ENCODE measurements at regions not wholly inside any gene's neighbourhood (a gene's known extent, or its start where the extent isn't known, plus 50 kb on each side); places are given as distances from the start of the nearest gene placed in this dataset.
"Not testable (repeated sequence)": the region's sequence is repeated elsewhere in the genome, so short reads cannot be mapped to it uniquely, and the experiment has no call there.

DNA sequence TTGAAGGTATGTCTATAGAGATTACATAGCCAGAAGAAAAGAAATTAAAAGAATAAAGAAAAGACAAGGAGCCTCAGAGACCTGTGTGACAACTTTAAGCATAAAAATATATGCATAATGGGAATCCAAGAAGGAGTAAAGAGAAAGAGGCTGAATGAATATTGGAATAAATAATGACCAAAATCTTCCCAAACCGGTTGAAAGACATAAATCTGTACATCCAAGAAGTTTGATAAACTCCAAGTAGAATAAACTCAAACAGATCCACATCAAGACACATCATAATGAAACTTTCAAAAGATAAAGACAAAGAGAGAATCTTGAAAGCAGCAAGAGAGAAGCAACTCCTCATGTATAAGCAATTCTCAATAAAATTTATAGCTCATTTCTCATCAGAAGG is 132.4 kb upstream of the ZNF516 start:
- no peak for DNase-seq

DNA sequence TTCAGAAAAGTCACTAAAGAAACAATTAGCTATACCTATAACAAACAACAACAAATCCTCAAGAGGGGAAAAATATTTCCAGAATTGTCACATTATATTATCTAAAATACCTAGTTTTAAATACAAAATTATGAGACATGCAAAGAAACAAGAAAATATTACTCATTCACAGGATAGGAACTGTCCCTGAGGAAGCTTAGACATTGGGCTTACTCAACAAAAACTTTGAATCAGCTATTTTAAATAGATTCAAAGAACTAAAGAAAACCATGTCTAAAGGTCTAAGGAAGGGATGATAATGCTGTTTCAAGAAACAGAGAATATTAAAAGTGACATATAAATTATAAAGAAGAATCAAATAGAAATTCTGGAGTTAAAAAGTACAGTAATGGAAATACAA is 131.9 kb upstream of the ZNF516 start:
- no peak for DNase-seq

DNA sequence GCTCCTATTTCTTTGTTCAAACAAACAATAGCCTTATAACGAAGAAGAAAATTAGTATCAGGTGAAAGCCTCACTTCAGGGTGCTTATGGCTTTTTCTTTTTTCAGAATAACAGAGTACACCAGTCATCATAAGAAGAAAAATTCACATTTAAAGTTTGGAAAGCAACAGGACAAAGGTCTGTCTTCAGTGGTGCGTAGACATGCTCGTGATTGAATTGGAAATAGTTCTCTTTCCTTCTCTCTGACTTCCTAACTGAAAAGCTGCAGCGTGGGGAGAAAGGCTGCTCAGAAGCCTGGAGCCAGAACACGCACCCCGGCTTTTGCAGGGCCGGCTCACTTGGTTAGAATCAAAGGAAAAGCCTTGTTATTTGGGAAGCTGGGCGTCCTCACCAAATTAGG is 127.6 kb upstream of the ZNF516 start:
- no peak for DNase-seq

DNA sequence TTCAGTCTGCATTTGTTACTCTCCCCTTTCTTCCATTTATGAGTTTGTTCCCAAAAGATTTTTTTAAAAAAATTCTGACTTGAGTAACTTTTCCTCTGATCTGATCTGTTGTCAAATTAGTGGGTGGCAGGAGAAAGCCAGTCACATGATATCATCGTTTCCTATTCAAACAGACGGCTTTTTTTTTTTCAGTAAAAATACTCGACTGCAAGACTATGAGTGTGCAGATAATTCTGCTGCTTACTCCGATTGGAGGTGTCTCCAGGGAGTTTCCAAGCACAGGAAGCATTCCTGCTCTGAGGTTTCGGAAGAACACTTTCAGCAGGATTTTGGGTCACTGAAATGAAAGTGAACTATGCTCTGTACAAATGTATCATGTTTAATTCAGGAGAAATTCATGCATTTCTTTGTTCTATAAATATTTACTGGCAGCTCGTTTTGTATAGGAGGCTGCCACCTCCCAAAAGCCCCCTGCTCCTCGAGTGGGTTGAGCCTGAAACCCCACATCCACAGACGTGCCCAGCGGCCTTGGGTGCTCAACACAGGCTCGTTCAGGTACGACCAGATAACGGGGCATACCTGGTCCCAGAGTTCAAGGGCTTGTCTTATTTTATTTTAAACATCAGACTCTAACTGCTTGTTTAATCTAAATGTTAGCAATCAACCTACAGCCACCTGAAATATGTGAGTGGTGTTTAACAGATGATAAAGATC is 126.9 kb upstream of the ZNF516 start:
- no peak for DNase-seq

DNA sequence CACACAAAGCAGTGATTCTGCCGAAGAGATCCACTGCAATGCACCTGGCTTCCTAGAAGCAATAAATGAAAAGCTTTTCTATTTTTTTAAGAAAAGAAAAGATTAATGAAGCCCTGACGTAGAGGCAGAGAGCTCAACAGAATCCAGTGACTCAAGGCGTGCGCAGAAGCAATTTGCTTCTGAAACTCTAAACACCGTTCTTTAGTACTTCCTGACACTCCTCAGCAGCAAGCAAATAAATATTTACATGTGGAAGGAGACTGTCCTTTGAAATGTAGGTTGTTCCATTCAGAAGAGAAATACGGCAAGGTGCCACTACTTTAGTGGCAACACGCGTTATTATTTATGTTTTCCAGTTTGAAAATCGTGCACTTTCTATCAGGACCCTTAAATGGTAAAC is 126.2 kb upstream of the ZNF516 start:
- no peak for DNase-seq

DNA sequence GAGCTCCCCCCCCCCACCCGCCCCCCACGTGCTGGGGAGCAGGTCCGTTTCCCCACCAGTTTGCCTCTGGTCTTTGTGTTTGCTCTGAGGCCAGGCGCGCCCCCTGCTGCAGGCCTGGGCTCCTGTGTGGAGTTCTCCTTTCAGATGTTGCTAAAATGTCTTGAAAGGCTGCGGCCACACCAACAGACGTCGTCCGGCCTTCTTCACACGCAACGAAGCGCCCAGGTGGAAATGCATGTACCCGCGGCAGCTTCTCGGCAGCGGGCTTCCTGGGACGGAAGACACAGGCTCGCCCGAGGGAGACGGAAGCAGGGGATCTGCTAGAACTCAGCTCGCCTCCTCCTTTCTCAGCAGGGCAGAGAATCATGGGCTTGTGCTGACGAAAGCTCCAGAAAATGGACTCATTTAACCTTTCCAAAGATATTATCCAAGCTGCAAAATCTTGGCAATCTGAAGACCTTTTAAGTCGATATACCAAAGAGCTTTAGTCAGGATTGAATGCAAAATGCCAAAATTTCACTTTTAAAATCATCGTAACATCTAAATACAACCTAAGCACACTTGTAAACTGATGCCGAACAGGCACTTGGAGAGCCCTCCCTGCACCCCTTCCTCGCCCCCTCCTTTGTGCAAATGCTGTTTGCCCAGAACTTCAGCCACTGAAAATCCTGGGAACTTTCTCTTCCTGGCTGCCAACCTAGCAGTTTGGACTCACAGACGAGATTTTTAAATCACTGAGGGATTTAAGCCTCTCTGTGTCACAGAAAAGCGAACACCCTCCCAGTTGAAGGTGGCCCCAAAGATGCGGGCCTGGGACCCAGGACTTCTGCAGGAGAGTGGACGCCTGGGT is 125.5 kb upstream of the ZNF516 start:
- peak in 1 of 2 donors; percentile 44 for DNase-seq

DNA sequence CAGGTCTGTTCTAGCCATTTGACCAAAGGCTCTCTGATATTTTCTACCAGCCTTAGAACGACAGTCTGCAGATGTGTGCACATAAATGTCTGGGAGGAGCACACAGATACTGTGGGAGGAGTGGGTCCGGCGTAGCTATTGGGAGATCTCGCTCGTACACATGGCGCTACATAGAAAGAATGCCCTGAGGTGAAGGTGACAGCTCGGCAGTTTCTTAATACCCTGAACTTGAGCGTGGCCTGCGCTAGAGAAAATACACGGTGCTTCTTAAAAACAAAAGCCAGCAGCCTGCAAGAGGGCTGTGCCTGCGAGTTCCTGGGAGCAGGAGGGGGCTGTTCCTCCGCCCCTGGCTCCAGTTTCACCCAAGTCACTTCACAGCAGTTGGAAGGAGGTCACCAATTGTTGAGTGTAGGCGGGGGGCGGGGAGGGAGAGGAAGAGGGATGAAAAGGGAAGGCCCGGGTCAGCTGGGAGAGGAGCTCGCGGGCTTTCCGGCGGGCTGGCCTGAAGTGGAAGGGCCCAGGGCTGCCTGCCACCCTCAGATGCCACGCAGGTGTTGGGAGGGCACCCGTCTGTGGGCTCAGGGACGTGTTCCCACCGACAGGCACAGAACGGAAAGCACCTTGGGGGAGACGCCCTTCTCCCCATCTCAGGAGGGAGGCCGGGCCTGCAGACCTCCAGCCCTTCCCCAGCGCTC is 124.7 kb upstream of the ZNF516 start:
- DNase-seq = peak in 1 of 2 donors; percentile 6

DNA sequence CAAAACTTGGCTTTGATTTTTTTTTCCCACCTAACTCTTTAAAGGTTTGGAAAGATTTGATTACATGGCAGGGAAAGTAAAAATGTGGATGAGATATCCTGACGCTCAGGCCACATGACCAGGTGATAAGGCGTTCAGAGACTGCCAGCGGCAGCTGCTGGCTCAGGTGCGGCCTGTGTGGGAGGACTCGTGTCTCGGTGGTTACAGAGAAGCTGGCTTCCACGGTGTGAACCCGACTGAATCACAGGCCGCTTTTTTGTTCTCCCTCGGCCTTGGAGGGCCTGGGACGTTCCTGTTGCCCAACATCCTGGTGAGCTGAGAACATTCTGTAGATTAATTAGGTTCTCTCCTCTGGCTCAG is 124.2 kb upstream of the ZNF516 start:
- DNase-seq = peak in 1 of 2 donors; percentile 3

DNA sequence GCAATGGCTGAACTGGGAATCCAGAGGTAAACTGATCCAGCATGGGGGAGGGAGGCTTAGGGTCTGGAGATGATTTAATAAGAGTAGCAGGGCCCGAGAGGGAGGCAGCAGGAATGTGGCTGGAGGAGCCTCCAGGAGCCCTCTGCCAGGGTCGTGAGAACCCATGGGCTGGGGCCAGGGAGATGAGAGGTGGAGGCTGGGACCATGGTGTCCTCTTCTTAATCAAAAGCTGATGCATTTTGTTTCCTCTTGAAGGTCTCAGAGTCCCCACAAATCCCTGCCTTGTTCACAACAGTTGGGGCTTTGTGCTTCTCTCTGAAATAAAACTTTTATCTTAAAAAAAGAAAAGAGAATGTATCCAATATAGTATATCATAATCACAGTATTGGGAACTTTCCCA is 123.7 kb upstream of the ZNF516 start:
- no peak for DNase-seq

DNA sequence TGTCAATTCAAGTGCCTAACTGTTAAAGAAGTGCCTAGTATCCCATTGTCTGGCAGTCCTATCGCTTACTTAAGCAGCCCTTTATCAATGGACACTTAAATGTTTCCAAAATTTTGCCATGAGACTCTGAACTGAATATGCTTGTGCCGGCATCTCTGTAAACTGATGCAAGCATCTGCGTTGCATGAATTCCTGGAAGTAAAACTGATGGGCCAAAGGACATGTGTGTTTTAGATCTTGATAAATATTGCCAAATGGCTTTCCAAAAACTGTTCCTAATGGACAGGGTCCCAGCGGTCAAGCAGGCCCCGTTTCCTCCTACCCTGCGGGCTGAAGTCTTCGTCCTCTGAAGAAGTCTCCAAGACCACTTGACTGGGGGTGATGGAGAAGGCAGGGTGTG is 121.3 kb upstream of the ZNF516 start:
- no peak for DNase-seq

DNA sequence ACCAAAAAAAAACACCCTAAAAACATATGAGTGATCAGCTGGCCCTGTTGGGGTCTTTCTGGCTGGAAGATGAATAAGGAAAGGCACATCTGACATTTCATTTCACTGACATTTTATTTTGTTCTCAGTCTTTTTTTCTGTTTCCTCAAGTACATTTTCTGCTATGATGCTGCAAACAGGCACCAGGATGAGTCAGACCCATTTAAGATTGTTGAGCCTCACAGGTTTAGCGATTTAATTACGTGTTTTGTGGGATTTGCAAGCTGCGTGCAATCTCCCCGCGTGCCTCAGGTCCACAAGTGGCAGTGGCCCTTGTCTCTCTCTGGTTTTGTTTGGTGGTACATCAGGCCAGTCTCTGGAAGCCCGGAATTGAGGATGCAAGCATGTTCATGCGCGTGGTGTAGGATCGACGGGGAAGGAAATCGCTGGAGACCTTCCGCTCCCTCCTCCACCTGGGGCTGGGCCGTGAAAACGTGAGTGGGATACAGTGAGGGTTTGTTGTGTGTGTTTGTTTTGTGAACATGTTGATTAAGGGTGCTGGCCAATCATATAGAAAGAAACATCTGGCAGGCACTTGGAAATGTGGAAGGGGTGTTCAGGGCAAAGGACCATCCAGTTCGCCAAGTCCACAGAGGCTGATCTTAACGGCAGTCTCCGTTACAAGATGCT is 120.2 kb upstream of the ZNF516 start:
- no peak for DNase-seq

DNA sequence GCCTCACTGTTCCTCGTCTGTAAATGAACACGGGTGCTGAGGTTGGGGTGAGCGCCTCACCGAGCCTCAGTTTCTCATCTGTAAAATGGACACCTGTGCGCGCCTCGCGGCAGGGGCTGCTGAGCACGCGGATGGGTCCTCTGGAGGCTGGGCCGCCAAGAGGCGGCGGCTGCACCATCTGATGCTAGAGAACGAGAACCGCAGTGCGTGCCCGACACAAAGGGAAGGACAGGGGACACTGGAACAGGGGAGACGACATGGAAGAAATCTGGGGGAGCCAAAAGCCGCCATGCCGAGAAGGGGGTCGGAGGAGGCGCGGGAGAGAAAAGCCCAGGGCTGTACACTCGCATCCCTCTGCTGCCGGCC is 118.7 kb upstream of the ZNF516 start:
- no peak for DNase-seq

DNA sequence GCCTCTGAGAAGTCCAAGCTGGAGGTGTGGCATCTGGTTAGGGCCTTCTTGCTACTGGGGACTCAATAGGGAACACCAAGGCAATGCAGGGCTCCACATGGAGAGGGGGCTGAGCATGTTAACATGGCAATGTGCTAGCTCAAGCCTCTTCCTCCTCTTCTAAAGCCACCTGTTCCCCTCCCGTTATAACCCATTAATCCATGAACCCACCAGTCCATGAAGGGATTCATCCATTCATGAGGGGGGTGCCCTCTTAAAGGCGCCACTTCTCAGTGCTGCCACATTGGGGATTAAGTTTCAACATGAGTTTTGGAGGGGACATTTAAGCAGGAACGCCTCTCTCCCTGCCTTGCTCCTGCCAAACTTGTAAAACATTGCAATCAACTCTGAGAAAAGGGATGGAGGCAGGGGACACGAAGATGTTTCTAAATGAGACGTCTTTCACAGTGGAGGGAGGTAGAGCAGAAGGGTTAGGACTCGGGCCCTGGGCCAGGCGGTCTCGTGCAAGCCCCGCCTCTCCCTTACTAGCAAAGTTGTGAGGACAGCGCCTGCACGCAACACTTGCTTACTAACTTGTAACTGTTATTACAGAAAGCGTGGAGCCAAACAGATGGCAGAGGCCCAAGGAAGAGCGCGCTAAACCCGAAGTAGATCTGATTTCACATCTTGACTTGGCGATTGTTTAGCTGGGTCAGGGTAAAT is 118.2 kb upstream of the ZNF516 start:
- DNase-seq = no peak

DNA sequence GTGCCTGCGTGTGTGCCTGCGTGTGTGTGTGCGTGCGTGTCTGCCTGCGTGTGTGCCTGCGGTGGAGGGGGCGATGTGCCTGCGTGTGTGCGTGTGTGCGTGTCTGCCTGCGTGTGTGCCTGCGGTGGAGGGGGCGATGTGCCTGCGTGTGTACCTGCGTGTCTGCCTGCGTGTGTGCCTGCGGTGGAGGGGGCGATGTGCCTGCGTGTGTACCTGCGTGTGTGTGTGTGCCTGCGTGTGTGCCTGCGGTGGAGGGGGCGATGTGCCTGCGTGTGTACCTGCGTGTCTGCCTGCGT is 116.7 kb upstream of the ZNF516 start:
- DNase-seq = not testable (repeated sequence)

DNA sequence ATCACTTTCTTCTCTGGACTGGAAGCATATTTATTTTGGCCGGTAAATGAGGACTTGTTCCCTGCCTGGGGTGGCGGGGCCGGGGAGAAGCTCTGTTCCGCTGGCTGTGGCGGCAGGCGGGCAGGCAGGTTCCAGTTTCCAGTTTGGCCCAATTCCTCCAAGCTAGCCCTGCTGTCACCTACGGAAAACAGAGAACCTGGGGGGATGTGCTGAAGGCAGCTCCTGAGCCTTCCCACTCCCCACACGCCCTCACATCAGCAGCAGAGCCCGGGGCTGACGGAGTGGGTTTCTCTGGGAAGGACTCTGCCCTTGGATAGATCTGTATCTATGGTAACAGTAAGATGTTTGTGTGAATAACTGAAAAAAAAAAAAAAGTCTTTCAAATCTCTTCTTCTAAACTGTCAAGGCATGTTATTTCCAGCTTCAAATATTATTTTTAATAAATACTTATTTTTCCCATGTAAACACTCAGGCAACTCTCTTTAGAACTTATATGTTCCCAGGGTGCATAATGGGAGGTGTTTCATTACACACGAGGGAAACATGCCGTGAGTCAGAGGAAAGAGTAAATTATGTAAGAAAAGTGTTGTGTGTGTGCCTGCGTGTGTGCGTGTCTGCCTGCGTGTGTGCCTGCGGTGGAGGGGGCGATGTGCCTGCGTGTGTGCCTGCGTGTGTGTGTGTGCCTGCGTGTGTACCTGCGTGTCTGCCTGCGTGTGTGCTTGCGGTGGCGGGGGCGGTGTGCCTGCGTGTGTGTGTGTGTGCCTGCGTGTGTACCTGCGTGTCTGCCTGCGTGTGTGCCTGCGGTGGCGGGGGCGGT is 116.1 kb upstream of the ZNF516 start:
- no peak for DNase-seq

DNA sequence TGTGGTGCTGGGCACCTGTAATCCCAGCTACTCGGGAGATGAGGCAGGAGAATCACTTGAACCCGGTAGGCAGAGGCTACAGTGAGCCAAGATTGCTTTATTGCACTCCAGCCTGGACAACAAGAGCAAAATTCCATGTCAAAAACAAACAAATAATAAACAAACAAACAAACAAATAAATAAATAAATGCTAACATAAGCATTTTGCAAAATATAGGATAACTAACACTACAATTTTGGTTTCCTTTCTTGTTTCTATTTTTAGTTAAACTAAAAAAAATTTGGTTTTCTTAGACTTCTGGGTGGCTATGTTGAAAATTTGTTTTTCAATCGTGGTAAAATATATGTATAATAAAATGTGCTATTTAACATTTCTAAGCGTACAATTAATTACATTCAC is 115.0 kb upstream of the ZNF516 start:
- DNase-seq = no peak

DNA sequence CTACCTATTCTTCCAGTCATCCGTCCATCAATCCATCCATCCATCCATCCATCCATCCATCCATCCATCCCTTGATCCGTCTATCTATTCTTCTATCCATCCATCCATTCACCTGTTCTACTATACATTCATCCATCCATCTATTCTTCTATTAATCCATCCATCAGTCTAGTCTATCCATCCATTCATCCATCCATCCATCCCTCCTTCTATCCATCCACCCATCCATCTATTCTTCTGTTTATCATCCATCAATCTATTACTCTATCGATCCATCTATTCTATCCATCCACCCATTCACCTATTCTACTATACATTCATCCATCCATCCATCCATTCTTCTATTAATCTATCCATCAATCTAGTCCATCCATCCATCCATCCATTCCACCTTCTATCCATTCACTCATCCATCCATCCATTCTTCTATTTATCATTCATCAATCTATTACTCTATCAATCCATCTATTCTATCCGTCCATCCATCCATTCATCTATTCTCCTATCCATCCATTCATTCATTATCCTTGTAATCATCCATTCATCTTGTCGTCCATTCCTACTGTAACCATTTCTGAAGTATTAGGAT is 110.4 kb upstream of the ZNF516 start:
- no peak for DNase-seq

DNA sequence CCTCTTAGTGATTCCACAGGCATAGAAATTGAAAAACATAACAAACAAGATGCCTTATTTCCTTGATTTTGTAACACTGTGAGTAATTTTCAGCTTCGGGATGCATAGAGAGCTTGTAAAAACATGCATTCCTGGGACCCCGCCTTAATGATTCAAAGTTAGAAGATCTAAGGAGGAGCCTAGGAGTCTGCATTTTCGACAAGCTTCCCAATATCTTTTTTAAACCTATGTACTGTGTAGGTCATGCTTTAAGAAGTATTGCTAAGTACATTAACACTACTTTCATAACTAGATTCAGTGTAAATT is 109.8 kb upstream of the ZNF516 start:
- no peak for DNase-seq

DNA sequence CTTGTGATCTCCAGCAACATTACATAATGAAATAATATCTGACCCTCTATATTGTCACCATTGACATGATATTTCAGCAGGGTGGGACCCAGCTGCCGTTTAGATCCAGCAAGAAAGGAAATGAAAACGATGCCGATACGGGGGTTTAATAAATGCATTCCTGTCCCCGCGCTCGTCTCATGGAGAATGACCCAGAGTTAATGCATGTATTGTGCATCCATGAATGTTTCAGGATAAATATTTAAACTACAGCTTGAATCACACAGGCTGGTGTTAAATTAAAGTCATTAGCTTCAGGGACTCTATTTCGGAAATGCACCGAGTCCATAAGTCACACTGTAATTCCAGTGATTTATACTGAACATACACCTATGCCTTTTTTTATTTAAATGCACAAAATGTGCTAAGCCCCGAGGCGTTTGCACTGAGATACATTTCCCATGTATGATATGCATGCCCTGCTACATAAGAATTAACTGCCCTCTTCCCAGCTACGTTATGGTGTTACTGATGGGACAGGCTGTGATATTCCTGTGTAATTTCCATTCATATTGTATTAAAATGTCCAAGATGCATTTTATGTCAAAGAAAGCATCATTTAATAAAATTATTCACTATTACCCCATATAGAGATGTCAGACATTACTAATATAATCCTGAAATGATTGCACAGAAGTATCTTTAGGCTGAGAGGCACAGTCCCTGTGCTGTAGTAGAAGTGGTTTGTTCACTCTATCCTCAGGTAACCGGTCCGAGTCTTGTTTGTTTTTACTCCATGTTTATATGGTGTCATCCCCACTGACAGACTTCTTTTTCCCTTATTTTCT is 109.3 kb upstream of the ZNF516 start:
- no peak for DNase-seq

DNA sequence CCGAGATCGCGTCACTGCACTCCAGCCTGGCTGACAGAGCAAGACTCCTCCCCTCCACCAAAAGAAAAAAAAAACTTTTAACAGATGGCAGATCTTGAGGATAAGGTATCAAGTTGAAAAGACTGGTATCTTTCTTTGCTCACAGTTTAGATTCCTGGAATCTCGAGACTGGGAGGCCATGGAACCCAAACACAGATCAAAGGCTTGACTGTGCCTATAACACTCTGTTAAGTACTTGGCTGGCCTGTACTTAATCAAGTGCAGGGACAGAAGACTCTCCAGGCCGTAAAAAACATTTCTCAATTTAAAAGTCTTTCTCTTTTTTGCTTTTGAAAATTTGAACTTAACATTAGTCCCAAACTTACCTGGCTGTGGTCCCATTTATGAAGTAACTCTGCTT is 107.1 kb upstream of the ZNF516 start:
- no peak for DNase-seq

DNA sequence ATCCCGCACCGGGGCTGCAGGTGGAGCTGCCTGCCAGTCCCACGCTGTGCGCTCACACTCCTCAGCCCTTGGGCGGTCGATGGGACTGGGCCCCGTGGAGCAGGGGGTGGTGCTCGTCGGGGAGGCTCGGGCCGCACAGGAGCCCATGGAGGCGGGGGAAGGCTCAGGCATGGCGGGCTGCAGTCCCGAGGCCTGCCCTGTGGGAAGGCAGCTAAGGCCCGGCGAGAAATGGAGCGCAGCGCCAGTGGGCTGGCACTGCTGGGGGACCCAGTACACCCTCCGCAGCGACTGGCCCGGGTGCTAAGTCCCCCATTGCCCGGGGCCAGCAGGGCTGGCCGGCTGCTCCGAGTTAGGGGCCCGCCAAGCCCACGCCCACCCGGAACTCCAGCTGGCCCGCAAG is 105.0 kb upstream of the ZNF516 start:
- not testable (repeated sequence) for DNase-seq

All from stimulated activated CD4-positive, alpha-beta T cell treated with anti-CD3 and anti-CD28 coated beads, Interleukin-2, amount 100 ng/mL, for 24 hours (primary cell).